GM21515 (cell line): ENCODE measurements at regions not wholly inside any gene's neighbourhood (a gene's known extent, or its start where the extent isn't known, plus 50 kb on each side); places are given as distances from the start of the nearest gene placed in this dataset.

Experiments
- ATAC-seq: cut with Tn5 transposase; IDR thresholded peaks from one replicate; pipeline ENCODE4 v1.9.1; 2021; ENCODE audit not compliant: unreplicated experiment

DNA sequence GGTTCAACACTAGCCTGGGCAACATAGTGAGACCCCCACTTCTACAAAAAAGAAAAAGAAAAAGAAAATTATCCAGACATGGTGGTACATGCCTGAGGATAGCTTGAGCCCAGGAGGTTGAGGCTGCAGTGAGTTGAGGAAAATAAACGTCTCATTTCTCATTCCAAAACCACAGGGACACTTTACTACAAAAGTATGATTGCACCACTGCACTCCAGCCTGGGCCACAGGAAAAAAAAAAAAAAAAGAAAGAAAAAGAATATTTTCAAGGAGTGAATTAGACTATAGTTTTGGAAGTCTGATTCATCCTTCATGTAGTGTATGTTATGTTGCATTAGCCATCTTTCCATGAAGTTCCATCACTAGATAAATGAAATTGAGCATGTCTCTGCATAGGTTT, 149.5 kb upstream of the THBS1 start:
- no peak for ATAC-seq

DNA sequence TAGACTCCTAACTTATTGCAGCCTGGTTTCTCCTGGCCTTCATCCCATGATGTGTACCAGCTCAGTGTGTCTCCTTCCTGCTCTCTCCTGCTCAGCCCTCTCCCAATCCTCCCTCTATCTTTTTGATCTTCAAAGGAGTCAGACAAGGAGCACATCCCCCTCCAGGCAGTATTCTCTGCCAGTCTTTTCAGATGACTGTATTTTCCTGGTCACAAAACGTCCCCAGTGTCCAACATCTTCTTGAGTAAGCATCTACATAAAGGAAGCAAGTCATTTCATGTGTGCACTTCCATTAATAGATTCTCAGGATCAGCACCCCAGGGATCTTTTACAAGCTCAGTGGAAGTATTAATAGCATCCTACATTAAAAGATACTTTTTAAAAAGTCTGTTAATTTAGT, 148.9 kb upstream of the THBS1 start:
- no peak for ATAC-seq

DNA sequence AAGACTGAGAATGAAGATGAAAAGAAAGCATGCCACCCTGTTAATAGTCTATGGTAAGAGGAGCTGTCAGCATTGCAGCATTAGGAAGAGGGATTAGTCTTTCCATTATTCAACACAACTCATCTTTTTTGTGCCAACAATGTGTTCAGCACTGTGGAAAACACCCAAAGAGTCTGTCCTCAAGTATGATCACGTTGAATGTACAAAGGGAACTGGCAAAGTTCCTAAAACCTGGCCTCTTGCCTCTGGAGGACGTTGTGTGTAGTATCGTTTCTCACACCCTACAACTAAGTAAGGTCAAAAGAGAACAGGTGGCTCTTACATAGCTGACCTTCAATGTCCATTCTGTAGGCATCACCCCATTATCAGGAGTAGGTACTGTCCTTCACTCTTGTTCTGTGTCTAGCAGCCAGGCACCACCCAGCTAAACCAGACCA, 147.9 kb upstream of the THBS1 start:
- no peak for ATAC-seq

DNA sequence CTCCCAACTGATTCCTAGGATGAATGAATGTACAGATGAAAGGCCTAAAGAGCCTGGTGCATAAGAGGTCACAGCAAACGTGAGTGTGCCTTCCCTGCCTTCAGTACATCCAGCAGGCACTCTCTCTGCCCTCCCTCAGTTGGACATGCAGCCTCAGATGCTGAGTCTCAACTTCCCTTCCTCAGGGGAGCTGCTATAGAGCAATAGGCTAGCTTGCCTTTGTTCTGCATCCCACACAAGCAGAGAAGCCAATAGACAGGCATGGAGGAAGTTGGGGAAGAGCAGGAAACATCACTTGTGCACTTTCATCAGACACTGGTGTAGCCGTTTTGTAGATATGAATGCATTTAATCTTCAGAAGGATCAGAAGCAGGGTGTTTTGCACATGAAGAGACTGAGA, 147.5 kb upstream of the THBS1 start:
- ATAC-seq, result no peak

DNA sequence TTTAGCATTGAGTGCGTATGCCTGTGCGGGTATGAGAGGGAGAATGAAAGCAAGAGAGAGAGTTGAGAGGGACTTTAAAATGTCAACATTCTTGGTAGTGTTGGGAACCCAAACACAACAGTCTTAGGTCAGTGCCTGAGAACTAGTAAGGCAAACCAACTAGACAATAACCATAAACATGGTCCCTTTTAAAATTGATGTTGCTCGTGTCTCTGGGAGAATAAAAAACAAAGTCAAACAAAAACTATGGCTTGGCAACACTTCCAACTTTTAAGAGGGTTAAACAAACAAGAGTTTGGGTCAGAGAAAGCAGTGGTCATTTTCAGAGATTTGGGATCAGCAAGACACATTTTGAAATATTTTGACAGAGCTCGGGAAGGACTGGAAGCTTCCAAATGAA, 146.7 kb upstream of the THBS1 start:
- no peak for ATAC-seq

DNA sequence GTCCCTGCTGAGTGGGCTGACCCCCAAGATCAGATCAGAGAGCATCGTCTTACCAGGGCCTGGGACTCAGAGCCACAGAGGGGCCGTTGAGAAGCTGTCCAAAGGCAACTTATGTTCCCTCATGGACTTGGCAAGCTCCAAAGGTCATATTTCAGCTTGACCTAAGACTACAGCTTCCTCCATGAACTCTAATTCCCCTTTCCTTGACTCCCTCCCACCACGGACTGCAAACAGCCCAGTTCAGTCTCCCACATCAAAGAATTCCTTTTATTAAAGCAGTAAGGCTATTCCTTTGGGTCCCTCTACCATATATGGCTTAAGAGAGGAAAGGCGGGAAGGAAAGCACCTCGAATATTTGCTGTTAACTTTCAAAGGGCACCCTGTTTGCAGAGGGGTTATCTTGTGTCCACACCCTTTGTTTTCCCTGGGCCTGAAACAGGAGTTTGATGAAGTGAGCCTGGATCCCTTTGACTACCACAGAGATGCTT, 146.1 kb upstream of the THBS1 start:
- no peak for ATAC-seq

DNA sequence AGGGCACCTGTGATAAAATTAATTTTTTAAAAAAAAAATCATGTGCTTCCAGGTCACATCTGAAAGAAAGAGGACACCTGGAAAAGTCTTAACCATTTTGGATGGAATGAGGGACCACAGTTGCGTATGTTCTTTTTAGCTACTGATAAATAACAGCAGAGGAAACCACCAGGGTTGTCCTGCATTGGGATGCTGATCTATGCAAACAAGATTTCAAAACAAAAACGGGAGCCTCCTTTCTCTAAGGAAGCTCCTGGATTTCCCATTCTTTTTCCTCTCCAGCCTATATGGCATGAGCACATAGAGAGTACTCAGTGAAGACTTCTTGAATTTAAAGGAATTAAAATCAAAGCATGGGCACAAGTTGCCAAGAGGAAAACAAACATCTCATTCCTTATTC, 145.6 kb upstream of the THBS1 start:
- no peak for ATAC-seq

DNA sequence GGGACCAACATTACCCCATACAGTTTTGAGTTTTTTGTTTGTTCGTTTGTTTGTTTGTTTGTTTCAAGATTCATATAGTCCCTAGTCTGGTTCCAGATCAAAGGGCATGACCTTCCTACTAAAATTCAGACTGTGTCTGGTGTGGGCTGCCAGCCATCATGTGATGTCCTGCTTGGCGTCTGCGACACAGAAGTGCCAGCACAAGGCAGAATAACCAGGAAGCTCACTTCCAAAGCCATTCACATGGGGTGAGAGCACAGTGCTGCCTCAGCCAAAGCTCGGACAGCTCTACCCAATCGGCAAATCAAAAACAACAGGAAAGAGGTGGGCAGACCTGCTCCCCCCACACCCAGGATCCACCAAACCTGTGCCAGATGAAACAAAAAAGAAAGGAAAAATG, 142.6 kb upstream of the THBS1 start:
- ATAC-seq, result no peak

DNA sequence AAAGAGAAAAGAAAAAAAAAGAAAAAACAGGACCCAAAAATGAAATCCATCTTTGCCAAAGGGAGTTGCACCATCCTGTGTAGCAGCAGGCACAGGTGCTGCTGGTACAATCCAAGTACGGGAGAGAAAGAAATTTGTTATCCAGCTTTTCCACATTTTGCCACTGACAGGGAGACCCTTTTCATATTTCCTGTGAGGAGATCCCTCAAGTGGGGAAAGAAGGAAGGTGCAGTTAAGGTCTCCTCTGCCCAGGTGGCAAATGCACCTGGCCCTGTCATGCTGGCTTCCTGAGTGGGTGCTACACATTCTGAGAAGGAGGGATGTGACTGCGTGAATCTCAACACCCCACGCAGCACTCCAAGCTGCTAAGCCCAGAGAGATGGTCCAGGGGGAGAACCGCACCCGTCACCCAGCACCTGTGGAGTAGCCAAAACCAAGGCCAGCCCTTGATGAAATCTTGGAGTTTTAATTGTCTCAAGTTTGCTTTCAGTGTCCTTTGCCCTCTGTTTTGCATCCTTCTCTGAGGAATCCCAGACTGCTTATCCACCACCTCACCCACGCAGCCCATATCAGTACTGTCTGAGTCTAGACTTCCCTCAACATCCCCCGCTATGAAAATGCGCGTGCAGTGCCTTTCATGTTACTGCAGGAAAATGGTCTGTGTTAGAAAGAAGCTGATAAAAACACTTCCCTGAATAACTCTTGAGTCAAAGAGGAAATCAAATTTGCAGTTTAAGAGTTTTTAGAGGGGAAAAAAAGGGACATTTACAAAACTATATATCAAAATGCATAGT, 141.9 kb upstream of the THBS1 start:
- no peak for ATAC-seq

DNA sequence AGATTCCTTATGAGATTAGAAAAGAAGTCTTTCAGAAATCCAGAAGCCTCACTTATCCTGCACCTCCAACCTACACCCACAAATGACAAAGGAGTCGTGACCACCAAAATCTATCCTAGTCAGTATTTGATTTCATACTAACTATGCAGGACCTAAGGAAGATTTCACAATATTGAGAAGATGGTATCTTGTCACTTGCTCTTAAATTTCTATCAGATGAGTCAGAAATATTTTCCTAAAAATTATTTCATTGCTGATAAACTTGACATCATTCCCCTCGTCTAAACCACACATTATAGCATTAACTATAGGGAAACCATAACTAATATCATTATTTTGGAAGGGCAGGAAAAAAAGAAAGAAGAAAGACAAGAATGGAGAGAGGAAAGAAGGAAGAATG, 138.0 kb upstream of the THBS1 start:
- ATAC-seq, result no peak

DNA sequence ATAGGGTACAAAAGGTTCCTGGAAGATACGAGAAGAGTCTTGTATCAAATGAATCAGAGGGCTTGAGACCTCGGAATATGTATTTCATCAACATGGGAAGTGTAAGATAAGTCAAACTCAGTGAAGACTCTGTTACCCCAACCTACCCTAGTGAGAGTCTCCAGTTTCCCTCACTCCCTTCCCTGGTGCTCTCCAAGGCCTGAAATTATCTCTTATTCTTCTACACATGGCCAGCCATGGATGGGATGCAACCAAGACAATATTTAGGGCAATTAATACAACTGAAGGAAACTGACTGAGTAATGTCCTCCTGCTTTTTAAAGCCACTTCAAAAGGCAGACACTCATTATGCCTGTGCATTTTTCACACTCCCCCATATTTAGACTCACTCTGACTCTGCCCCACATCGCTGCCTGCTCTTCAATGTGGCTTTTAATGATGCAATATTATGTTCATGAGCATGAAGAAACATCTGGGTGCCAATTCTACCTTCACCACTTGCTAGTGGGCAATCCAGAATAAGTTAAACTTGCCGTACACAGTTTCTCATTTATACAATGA, 137.1 kb upstream of the THBS1 start:
- ATAC-seq, result no peak

DNA sequence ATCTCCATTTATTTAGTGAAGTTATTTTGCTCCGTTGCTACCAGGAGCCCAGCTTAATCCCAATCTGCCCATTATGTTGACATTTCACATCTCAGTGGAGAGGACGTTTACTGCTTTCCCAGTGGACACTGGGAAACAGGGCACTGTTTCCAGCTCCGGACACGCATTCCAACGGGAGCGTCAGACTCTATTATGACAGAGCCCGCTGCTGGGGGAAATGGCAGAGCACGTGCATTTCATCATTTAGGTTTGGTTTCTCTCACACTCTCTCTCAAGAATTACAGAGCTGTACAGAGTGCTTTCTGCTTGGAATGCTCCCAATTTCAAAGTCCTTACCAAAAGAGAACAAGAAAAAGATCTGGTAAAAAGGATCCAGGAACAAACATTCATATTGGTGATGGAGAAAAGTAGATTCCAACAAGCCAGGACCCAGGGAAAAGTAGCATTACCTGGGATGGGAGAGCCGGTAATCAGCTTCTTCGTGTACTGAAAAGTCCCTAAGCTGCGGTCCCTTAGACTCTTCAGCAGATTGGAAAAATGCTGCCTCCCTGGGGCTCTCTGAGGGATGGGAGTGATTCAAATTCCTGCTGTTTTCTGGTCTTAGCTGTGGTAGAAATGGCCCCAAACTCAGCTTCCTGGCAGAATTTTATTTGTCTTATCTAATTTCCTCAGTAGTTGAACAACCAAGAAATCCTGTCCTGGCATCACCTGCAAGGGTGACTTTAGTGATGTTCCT, 136.0 kb upstream of the THBS1 start:
- no peak for ATAC-seq

DNA sequence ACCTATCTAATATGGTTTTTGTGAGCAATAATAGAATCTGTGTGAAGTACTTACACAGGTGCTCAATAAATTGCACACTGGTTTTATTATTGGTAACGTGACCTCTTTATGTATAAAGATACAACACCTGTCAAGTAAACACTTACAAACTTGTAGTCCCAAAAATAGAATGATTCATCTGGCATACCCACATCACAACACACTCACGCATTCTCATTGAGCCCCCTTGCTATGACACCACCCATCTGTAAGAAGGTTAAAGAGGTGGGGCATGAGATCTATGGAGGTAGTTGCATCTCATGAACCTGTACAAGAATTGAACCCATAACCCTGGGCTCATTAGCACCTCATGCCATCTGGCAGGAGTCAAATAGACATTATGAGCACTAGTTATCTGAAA, 134.9 kb upstream of the THBS1 start:
- no peak for ATAC-seq

DNA sequence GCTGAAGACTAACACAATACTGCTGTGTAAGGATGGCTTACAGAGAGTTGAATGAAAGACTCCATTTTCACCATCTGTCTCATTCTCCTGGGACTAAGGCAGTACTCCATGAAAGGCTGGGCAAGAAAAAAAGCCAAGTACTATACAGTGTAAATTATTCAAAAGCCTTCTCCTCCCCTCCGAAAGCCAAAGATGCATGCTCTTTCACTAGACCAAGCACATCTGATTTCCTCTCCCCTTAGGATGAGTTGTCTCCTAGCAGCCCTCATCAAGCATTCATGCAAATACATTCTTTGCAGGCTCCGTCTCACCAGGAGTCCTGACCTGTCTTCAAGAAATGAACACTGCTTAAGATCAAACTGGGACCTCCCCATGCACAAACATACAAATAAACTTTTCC, 133.5 kb upstream of the THBS1 start:
- no peak for ATAC-seq

DNA sequence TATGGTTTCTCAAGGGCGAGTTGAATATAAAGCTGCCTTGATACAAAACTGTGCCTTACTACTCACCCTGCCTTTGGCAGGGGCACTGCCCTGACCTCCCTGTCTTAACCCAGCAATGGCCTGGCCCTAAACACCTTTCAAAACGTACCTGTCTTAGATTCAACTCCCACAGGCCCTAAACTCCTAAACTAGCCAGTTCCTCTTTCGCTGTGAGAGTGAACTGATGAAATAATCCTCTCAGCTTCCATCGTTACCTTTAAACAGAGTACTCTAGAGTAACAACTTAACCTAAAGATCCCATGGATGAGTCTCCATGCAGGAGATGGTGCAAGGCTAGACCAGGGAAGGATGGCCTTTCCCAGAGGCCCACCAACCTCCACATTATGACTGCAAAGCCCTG, 133.0 kb upstream of the THBS1 start:
- no peak for ATAC-seq

DNA sequence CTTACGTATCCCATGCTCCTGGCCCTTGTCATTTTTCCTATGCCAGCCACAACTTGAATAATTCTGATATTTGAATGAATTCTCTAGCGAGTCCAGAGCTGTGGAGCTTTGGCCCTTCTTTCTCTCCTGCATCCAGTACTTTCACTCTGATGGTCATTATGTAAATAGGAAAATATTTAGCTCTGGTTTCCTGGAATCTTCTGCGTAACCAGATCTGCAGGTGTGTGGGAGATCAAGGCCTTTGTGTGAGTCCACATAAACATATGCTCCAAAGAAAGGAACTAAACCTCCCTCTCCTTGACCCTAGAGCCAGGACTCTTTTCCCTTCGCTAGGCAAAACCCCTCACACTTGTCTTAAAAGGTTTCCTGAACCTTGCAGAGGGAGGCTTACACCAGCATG, 132.5 kb upstream of the THBS1 start:
- no peak for ATAC-seq

DNA sequence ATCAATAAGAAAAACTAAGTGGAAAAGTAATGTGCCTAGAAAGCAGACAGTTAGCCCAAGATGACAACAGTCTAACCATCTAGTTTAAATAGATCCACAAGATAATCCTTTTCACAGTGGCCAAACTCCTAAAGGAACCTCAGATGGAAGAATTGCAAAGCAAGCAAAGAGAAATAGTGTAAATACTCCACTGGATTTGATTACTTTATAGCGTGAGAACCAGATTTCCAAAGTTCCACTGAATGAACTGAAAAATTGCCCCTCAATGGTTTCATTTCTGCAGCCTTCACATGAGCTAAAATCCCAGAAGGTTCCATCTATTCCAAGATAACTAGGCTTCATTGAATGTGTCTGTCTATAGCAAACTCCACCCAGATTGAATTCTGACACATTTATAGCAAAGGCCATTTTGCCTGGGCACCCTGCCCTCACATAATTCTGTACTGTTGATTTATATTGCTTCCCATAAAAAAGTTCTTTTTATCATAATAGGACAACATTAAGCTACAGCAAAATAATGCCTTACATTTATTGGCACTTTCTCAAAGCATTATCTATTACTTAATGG, 129.7 kb upstream of the THBS1 start:
- no peak for ATAC-seq

DNA sequence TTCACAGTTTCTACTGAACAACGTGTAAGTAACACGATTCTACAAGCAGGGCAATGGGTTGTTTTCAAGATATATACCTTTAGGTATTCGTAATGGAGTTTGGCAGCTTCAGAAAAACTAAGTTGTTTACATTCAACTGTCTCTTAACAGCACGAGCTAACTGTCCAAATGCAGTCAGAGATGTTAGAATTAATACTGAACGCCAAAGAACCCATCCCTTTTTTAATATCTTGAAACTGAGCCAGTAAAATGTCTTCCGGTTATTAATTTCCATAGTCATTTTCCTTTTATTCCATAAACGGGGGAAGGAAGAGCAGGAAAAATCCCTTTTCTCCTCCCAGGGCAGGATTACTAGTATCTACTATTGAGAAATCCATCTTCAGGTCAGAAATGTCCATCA, 129.0 kb upstream of the THBS1 start:
- no peak for ATAC-seq

DNA sequence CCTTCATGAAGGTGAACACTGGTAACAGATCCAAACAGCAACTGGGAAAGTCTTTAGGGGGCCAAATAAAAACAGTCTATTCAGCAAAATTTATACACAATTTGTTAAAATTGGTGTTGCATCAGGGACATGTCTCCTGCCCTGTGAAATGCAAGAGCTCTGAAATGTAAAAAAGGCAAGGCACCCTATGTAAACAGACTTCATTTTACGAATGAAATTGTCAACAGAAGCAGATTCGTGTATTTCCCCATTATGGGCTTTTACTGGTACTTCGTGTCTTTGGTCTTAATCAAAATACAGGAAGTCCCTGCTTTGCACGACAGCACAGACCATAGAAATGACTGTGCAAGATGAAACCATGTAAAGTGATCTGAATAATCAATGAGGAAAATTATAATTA, 127.3 kb upstream of the THBS1 start:
- no peak for ATAC-seq

DNA sequence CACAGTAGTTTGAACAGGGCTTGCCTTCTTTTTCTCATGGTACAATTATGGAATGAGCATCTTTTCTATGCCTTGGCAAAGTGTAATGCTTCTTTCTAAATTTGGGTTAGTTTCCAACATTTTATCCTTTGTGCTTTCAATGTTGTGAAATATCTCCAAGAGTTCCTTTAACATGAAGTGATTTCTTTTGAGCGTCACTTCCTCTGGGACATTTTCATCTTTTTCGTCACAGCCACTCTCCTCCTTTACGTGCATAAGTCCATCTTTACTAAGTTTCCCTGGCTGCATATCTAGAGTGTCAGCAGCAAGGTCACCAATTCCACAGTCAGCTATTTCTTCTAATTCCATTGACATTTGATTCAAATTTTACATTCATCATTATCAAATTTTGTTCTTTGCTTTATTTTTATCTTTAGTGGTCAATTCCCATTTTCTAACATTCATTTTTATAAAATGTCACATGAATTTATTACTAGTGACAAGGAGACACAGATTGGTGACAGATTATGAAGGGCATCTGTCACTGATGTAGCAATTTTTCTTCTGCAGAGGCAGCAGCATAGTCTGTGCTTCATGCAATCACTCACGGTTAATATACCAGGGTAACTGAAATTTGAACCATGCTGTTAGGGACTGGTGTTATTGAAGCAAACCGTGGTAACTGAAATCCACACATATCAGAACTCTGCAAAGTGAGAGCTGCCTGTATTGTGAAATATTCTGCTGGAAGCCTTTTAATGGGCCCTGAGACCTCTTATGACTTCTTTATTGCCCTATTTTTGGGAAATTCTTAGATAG, 126.5 kb upstream of the THBS1 start:
- ATAC-seq, result no peak

DNA sequence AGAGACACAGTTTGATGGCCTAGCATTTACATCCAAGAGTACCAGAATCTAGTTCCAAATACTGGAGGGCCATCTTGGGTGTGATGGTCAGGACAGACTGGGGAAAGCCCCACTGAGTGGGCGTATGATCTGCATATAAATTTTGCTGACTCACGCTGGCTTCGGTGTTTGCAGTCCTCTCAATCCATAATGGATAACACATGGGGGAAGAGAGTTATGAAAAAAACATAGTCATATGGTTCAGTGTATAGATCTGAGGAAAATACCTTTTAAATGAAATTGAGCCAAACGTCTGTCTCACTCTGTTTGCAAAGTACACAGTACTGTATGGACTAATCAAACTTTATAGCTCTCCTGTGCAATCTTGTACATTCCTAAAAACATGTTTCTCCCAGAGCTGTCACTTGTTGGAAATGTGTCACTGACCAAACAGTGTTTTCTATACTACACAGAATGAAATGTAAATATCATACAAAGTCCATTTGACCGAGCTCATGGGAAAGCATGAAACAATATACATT, 125.3 kb upstream of the THBS1 start:
- no peak for ATAC-seq
